Esophagus muscularis mucosa (tissue), 4 donors: ENCODE measurements at regions not wholly inside any gene's neighbourhood (a gene's known extent, or its start where the extent isn't known, plus 50 kb on each side); places are given as distances from the start of the nearest gene placed in this dataset.

Source experiments
- DNase-seq: peaks from one replicate; pipeline ENCODE4 v3.0.0-alpha.2; 2017; ENCODE audit errors: extremely low spot score
- H3K27ac ChIP-seq, 4 donors: fragments of 200-600 bp; sonication (generic); replicated peaks in 1 of 4; 1 replicate in 3 of 4; 2 replicates in 1 of 4; pipeline ENCODE4 v1.5.1; 2016 to 2019; ENCODE audit warnings: mild to moderate bottlenecking in 1 of 4
- H3K27me3 ChIP-seq, 4 donors: fragments of 200-600 bp; sonication (generic); one replicate each; pipeline versions ENCODE4 v1.5.1 to v1.6.0; 2016 to 2019
- H3K36me3 ChIP-seq, 4 donors: fragments of 200-600 bp; sonication (generic); one replicate each; pipeline ENCODE4 v1.5.1; 2016 to 2019
- H3K4me1 ChIP-seq, 4 donors: fragments of 200-600 bp; sonication (generic); one replicate each; pipeline ENCODE4 v1.5.1; 2016 to 2019
- H3K4me3 ChIP-seq, 4 donors: fragments of 200-600 bp; sonication (generic); 1 replicate in 2 of 4; 2 replicates in 2 of 4; pipeline ENCODE4 v1.5.1; 2016 to 2019; ENCODE audit warnings: mild to moderate bottlenecking in 4 of 4, moderate library complexity in 1 of 4
- H3K9me3 ChIP-seq, 4 donors: fragments of 200-600 bp; sonication (generic); 1 replicate in 3 of 4; 2 replicates in 1 of 4; pipeline ENCODE4 v1.5.1; 2016 to 2019
- EP300 ChIP-seq: sonication (generic); formaldehyde crosslinking; IDR thresholded peaks from one replicate; pipeline ENCODE4 v1.6.1; 2017; ENCODE audit warnings: antibody characterized with exemption
- POLR2A ChIP-seq: fragments of 450-650 bp; IDR thresholded peaks from one replicate; pipeline ENCODE4 v1.6.1; 2017; ENCODE audit warnings: antibody characterized with exemption, moderate library complexity, mild to moderate bottlenecking, low read depth
- POLR2AphosphoS5 ChIP-seq, 2 donors: sonication (generic); formaldehyde crosslinking; IDR thresholded peaks; one replicate each; pipeline ENCODE4 v1.6.1; 2017; ENCODE audit warnings: antibody characterized with exemption in 2 of 2
- WGBS: methylation state at CpG from one replicate; pipeline ENCODE4 v1.1.5; 2018; 5-methylcytosine and 5-hydroxymethylcytosine counted together
- intact Hi-C: fragments of 100-400 bp; cut with DNase I; formaldehyde crosslinking; loops from one replicate; pipeline ENCODE4 v1.15.1; 2023
- TF ChIP-seq, protein P1 (sequence below), 3 experiments: fragments of 200-600 bp in 2 of 3; fragments of 450-650 bp in 1 of 3; sonication (generic) in 2 of 3; IDR thresholded peaks; one replicate each; pipeline ENCODE4 v1.5.1; 2017 to 2019; ENCODE audit warnings: antibody characterized with exemption in 3 of 3, mild to moderate bottlenecking in 2 of 3, moderate library complexity in 1 of 3

DNA sequence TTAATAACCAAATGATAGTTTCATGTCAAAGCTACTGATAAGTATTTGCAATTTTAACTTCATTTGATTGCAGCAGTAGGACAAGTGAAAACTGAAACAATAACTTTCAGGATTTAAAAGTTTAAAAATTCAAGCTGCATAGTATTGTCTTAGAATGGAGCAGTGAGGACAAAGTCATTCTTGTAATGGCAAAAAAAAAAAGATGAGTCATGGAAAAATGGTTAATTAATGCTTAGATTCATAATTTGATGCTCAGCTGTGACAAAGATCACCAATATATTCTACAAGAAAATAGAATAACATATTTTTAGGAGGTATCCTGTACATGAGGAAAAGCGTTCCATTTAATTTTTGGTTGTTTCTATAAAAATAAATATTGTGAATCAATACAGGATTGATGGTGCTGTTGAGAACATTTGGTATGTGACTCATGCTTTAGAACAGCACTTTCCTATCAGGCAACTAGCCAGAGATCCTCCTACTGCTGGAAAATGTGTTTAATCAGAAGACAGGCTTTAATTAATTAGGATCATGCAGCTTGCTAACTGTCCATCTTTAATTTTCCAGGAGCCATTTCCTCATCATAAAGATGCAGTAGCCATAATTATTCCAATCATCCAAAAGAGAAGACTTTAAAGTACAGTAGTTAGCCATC is 239.0 kb upstream of the MMADHC start:
- Histone ChIP-seq H3K36me3 (no peaks in the 10 kb centered on the region), H3K27me3 (no peaks in the 10 kb centered on the region)
- no peak for DNase-seq

DNA sequence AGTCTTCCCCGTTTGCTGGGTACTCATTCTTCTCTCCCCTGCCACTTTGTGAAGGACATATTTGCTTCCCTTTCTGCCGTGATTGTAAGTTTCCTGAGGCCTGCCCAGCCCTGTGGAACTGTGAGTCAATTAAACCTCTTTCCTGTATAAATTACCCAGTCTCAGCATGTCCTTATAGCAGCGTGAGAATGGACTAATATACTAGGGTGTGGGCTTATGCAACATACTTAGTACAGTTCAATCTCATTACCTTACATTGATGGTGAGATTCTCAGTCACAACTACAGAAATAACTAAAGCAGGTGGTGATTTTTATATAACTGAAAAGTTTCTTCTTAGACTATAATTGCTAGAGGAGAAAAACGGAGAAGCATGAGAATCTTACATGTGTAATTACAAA is 237.9 kb upstream of the MMADHC start:
- TF ChIP-seq, protein P1, sequence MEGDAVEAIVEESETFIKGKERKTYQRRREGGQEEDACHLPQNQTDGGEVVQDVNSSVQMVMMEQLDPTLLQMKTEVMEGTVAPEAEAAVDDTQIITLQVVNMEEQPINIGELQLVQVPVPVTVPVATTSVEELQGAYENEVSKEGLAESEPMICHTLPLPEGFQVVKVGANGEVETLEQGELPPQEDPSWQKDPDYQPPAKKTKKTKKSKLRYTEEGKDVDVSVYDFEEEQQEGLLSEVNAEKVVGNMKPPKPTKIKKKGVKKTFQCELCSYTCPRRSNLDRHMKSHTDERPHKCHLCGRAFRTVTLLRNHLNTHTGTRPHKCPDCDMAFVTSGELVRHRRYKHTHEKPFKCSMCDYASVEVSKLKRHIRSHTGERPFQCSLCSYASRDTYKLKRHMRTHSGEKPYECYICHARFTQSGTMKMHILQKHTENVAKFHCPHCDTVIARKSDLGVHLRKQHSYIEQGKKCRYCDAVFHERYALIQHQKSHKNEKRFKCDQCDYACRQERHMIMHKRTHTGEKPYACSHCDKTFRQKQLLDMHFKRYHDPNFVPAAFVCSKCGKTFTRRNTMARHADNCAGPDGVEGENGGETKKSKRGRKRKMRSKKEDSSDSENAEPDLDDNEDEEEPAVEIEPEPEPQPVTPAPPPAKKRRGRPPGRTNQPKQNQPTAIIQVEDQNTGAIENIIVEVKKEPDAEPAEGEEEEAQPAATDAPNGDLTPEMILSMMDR (IDR thresholded peaks at IDR 0.05) = no peak
- TF ChIP-seq POLR2A (no peak), POLR2AphosphoS5 (IDR thresholded peaks at IDR 0.05) (no peak), EP300 (no peak)

More for the DNA sequence above, 239.0 kb upstream of the MMADHC start:
- no peak overlapping the region for H3K4me3 ChIP-seq
- 69% methylated on average over 1 of the region's 1 CpG for WGBS
- no peak overlapping the region for H3K27ac ChIP-seq
- TF ChIP-seq, protein P1 (IDR thresholded peaks at IDR 0.05) = no peak
- TF ChIP-seq POLR2AphosphoS5 (IDR thresholded peaks at IDR 0.05) (no peak), EP300 (no peak), POLR2A (no peak)
- H3K4me1 ChIP-seq = peaks cover 0 to 7% (median 0%) of the 10 kb centered on the region in 4 donors
- intact Hi-C loops = no loop called here
- H3K9me3 ChIP-seq = no peaks in the 10 kb centered on the region

DNA sequence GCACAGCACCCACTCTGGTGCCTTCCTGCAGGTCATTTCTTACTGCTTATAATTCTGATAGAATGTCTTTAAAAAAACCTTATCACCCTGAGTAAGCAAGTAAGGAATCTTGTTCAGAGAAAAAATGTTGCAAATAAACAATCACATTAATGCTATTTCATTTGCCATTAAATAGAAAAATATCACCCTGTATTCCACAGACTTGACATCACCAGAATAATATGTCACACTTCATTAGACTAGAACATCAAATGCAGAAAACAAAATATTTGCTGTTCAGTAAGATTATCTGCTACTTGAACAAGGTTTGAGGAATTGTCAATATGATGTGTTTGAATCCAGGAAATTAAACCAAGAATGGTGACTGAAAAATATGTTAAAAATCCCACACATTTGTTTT is 236.6 kb upstream of the MMADHC start:
- Histone ChIP-seq H3K27ac (no peak overlapping the region), H3K4me1 (peaks cover 0 to 7% (median 0%) of the 10 kb centered on the region in 4 donors), H3K27me3 (no peaks in the 10 kb centered on the region), H3K4me3 (no peak overlapping the region), H3K36me3 (no peaks in the 10 kb centered on the region), H3K9me3 (no peaks in the 10 kb centered on the region)
- intact Hi-C loops = no loop called here
- DNase-seq = no peak
- TF ChIP-seq POLR2AphosphoS5 (IDR thresholded peaks at IDR 0.05) (no peak), EP300 (no peak), POLR2A (no peak)
- TF ChIP-seq, protein P1 (IDR thresholded peaks at IDR 0.05) = no peak

More for the DNA sequence above, 237.9 kb upstream of the MMADHC start:
- no peak overlapping the region for H3K27ac ChIP-seq
- no peaks in the 10 kb centered on the region for H3K9me3 ChIP-seq
- peaks cover 0 to 7% (median 0%) of the 10 kb centered on the region in 4 donors for H3K4me1 ChIP-seq
- H3K36me3 ChIP-seq = no peaks in the 10 kb centered on the region
- intact Hi-C loops = no loop called here
- no peak for DNase-seq
- no peaks in the 10 kb centered on the region for H3K27me3 ChIP-seq
- 80% methylated on average over 4 of the region's 4 CpGs for WGBS
- H3K4me3 ChIP-seq = no peak overlapping the region

DNA sequence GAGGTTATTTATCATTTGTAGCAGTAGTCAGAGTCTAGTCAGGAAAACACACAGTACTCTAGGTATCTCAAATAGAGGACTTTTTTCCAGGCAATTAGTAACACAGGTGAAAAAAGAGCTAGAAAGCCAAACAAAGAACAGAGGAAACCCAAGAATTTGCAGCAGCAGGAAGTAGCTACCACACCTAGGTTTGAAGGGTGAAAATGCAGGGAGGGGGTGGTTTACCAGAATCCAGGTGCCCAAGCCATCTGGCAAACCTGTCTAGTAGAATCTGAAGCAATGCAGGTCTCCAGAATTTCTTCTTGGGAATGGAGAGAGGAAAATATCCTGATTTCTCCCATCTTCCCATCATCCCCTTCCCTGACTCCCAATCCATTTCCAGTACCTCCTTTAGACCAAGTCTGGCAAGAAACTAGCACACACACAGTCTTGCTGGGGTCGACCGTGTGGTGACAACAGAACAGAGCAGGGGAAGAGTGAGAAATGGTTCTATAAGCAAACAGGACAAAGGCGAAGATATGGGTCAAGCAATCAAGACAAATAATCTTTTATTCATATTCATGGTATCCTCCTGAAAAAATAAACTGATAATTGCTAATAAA is 231.9 kb upstream of the MMADHC start:
- no peak for DNase-seq
- TF ChIP-seq POLR2AphosphoS5 (IDR thresholded peaks at IDR 0.05) = no peak
- TF ChIP-seq EP300 = no peak
- TF ChIP-seq, protein P1 (IDR thresholded peaks at IDR 0.05) = no peak
- no peak for TF ChIP-seq POLR2A
- 75% methylated on average over 3 of the region's 3 CpGs for WGBS
- Histone ChIP-seq H3K27me3 (no peaks in the 10 kb centered on the region), H3K27ac (no peak overlapping the region), H3K4me1 (no peaks in the 10 kb centered on the region), H3K4me3 (no peak overlapping the region), H3K36me3 (no peaks in the 10 kb centered on the region), H3K9me3 (no peaks in the 10 kb centered on the region)
- intact Hi-C loops = no loop called here
